BLaER1 treated with 17β-estradiol and CSF1 and Interleukin-3, amounts not matched to agents 10 nM and 100 nM (cell line): ENCODE measurements at regions not wholly inside any gene's neighbourhood (a gene's known extent, or its start where the extent isn't known, plus 50 kb on each side); places are given as distances from the start of the nearest gene placed in this dataset.

Experiments used
- H3K27ac ChIP-seq, 11 experiments: shearing (Covaris generic); formaldehyde crosslinking; 2 replicates each; pipeline ENCODE4 v1.8.1; 2022
- H3K27me3 ChIP-seq, 11 experiments: shearing (Covaris generic); formaldehyde crosslinking; 2 replicates each; pipeline ENCODE4 v1.8.1; 2022
- H3K36me3 ChIP-seq, 11 experiments: shearing (Covaris generic); formaldehyde crosslinking; 2 replicates each; pipeline ENCODE4 v1.8.1; 2022
- H3K4me1 ChIP-seq, 10 experiments: shearing (Covaris generic); formaldehyde crosslinking; 2 replicates each; pipeline ENCODE4 v1.8.1; 2022
- H3K4me2 ChIP-seq, 11 experiments: shearing (Covaris generic); formaldehyde crosslinking; 2 replicates each; pipeline ENCODE4 v1.8.1; 2022
- H3K4me3 ChIP-seq, 10 experiments: shearing (Covaris generic); formaldehyde crosslinking; 2 replicates each; pipeline ENCODE4 v1.8.1; 2022
- H3K9ac ChIP-seq, 11 experiments: shearing (Covaris generic); formaldehyde crosslinking; 2 replicates each; pipeline ENCODE4 v1.8.1; 2022
- H3K9me3 ChIP-seq, 11 experiments: shearing (Covaris generic); formaldehyde crosslinking; replicated peaks in 1 of 11; 2 replicates each; pipeline ENCODE4 v1.8.1; 2022
- H4K20me1 ChIP-seq, 11 experiments: shearing (Covaris generic); formaldehyde crosslinking; 2 replicates each; pipeline ENCODE4 v1.8.1; 2022
- Cebpa-rat ChIP-seq, 11 experiments: shearing (Covaris generic); IDR thresholded peaks; 2 replicates each; pipeline ENCODE4 v1.8.1; 2022

DNA sequence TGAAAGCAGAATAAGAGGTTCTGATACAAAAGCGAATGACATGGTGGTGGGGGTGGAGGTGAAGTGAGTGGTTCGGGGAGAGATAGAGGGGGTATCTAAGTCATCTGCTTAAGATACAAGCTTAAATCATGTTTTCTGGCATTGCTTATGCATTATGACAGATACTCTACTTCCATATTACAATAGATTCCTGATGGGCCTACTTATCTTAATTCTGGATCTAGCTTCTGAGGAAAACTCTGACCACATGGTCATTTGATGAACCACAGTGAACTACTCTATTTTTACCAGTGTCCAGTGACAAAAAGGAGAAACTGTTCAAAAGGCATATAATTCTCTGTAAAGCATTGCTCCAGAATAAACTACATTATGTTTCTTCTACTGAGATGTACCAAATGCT is 673.7 kb upstream of the CCDC54 start:
- H4K20me1 ChIP-seq, result no peaks in the 10 kb centered on the region
- no peak overlapping the region for H3K4me3 ChIP-seq
- no peaks in the 10 kb centered on the region for H3K27me3 ChIP-seq
- no peaks in the 10 kb centered on the region for H3K36me3 ChIP-seq
- H3K27ac ChIP-seq, result no peak overlapping the region
- H3K4me1 ChIP-seq, result no peaks in the 10 kb centered on the region
- H3K9ac ChIP-seq, result no peak overlapping the region
- no peak for TF ChIP-seq Cebpa-rat (IDR thresholded peaks at IDR 0.05)
- no peak overlapping the region for H3K4me2 ChIP-seq
- H3K9me3 ChIP-seq, result no peaks in the 10 kb centered on the region

DNA sequence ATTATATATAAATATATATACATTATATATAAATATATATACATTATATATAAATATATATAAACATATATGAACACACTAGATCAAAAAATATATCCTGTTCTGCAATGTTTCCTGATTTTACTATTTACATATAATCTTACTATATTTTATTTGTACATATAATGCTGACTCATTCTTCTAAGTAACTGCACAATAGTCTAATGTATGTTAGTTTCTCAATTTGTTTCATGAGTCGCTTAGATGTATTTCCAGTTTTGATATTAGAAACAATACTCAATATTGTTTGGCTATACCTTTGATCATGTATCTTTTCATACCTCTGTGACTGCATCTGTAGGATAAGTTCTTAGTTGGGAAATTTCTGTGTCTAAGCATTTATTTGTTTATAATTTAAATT is 669.9 kb upstream of the CCDC54 start:
- TF ChIP-seq Cebpa-rat (IDR thresholded peaks at IDR 0.05), result no peak
- no peaks in the 10 kb centered on the region for H3K4me1 ChIP-seq
- no peaks in the 10 kb centered on the region for H3K36me3 ChIP-seq
- no peaks in the 10 kb centered on the region for H4K20me1 ChIP-seq
- H3K27me3 ChIP-seq, result no peaks in the 10 kb centered on the region
- H3K27ac ChIP-seq, result no peak overlapping the region
- no peak overlapping the region for H3K4me3 ChIP-seq
- no peaks in the 10 kb centered on the region for H3K9me3 ChIP-seq
- H3K9ac ChIP-seq, result no peak overlapping the region
- H3K4me2 ChIP-seq, result no peak overlapping the region

DNA sequence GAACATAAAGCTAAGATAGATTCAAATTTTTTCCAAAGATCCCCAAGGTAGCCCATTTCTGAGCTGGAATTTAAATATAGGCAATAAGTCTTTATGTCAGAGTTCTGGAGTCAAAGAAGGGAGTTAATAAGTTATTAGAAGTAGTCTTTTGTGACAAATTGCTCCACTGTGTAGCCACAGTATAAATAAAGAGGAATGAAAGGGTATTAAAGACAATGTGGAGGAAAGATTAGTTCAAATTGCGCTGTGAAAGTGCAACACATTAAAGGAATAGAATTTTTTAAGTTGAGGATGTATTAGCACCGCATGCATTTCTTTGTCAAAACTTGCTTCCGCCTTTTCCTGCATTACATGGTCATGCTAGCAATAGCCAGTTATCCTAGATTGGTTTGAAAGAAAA is 666.6 kb upstream of the CCDC54 start:
- H3K9me3 ChIP-seq, result no peaks in the 10 kb centered on the region
- no peaks in the 10 kb centered on the region for H3K36me3 ChIP-seq
- no peak overlapping the region for H3K4me3 ChIP-seq
- H3K27me3 ChIP-seq, result no peaks in the 10 kb centered on the region
- H4K20me1 ChIP-seq, result no peaks in the 10 kb centered on the region
- no peak overlapping the region for H3K9ac ChIP-seq
- H3K27ac ChIP-seq, result no peak overlapping the region
- H3K4me1 ChIP-seq, result no peaks in the 10 kb centered on the region
- H3K4me2 ChIP-seq, result no peak overlapping the region
- no peak for TF ChIP-seq Cebpa-rat (IDR thresholded peaks at IDR 0.05)

- no peaks in the 10 kb centered on the region for H3K36me3 ChIP-seq
- no peak overlapping the region for H3K4me3 ChIP-seq
- no peak overlapping the region for H3K4me2 ChIP-seq
- no peaks in the 10 kb centered on the region for H3K27me3 ChIP-seq
- H4K20me1 ChIP-seq, result no peaks in the 10 kb centered on the region
- H3K9ac ChIP-seq, result no peak overlapping the region
- TF ChIP-seq Cebpa-rat (IDR thresholded peaks at IDR 0.05), result no peak
- H3K4me1 ChIP-seq, result no peaks in the 10 kb centered on the region
- H3K27ac ChIP-seq, result no peak overlapping the region
- no peaks in the 10 kb centered on the region for H3K9me3 ChIP-seq
Observed at GRCh38 chr3:106711650-106712049, 665.6 kb upstream of the CCDC54 start.

DNA sequence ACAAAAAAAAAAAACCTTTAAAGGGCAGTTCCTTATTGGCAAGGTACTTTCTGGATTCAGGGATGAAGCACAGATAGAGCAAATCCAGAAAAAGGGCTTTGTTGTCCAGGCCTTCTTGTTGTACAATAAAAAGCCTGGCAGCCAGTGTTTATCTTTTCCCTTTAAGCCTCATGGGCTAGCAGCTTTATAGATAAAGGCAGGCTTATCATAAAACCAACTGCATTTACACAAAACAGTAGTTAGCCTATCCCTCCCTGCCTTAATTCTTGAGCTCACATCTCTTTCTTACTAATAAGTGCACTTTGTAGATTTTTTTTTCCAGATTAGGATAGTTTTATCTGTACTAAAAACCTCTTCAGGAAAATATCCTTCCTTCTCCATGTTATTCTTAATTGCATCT is 662.8 kb upstream of the CCDC54 start:
- TF ChIP-seq Cebpa-rat (IDR thresholded peaks at IDR 0.05), result no peak
- peaks cover 0 to 6% (median 0%) of the 10 kb centered on the region in 10 experiments; a peak in 1 of 20 replicates for H3K4me1 ChIP-seq
- H3K36me3 ChIP-seq, result no peaks in the 10 kb centered on the region
- no peak overlapping the region for H3K27ac ChIP-seq
- no peak overlapping the region for H3K4me2 ChIP-seq
- no peaks in the 10 kb centered on the region for H4K20me1 ChIP-seq
- H3K4me3 ChIP-seq, result no peak overlapping the region
- H3K9ac ChIP-seq, result no peak overlapping the region
- H3K27me3 ChIP-seq, result no peaks in the 10 kb centered on the region
- no peaks in the 10 kb centered on the region for H3K9me3 ChIP-seq

DNA sequence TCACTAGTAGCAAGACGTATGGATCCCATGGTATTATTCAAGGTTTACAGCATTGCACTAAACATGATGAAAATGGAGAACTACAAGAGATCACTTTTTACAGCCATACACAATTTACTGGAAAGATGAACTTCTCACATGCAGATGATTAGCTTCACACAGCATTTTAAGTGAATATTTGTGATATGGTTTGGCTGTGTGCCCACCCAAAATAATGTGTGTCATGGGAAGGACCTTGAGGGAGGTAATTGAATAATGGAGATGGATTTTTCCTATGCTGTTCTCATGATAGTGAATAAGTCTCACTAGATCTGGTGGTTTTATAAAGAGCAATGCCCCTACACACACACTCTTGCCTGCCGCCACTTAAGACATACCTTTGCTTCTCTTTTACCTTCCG is 662.0 kb upstream of the CCDC54 start:
- peaks cover 0 to 2% (median 0%) of the 10 kb centered on the region in 11 experiments; a peak in 9 of 22 replicates for H3K9me3 ChIP-seq
- peaks cover 0 to 6% (median 0%) of the 10 kb centered on the region in 10 experiments; a peak in 1 of 20 replicates for H3K4me1 ChIP-seq
- no peak overlapping the region for H3K4me2 ChIP-seq
- no peak overlapping the region for H3K27ac ChIP-seq
- H3K27me3 ChIP-seq, result no peaks in the 10 kb centered on the region
- no peak for TF ChIP-seq Cebpa-rat (IDR thresholded peaks at IDR 0.05)
- no peak overlapping the region for H3K9ac ChIP-seq
- H3K4me3 ChIP-seq, result no peak overlapping the region
- no peaks in the 10 kb centered on the region for H4K20me1 ChIP-seq
- no peaks in the 10 kb centered on the region for H3K36me3 ChIP-seq

DNA sequence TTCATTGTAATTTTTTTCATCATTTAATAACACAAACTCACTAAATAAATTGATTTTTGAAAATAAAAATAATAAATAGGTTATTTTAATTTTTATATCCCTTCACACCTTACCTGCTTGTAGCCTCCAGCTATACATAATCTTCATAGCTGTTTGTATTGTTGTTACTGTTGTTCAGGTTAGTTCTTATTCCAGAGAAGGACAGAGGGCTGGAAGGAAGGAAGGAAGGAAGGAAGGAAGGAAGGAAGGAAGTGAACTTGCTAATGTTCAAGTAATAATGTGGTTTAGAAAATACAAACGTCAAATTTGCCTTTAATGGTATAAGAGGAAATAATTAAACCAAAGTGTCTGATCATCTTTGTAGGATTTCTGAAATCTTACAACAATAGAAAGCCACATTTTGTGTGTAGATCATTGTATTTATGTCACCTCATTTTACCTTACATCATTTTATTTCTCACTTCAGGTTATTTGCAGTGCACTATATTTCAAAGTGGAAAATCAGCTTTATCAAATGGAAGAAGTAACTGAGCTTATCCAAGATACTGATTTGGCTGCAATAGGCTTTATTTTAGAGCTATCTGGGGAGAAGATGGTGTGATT is 660.0 kb upstream of the CCDC54 start:
- no peak overlapping the region for H3K9ac ChIP-seq
- TF ChIP-seq Cebpa-rat (IDR thresholded peaks at IDR 0.05), result no peak
- 0 out of 22 replicates have a peak, but pooled peaks cover 0 to 4% (median 0%) of the 10 kb centered on the region in 11 experiments for H3K36me3 ChIP-seq
- no peak overlapping the region for H3K4me3 ChIP-seq
- H3K27ac ChIP-seq, result no peak overlapping the region
- H4K20me1 ChIP-seq, result no peaks in the 10 kb centered on the region
- no peak overlapping the region; a peak in 1 of 22 replicates for H3K4me2 ChIP-seq
- no peaks in the 10 kb centered on the region for H3K27me3 ChIP-seq
- H3K9me3 ChIP-seq, result peaks cover 10 to 17% (median 13%) of the 10 kb centered on the region in 11 experiments
- H3K4me1 ChIP-seq, result peaks cover 0 to 6% (median 0%) of the 10 kb centered on the region in 10 experiments; a peak in 1 of 20 replicates

- H3K27me3 ChIP-seq, result no peaks in the 10 kb centered on the region
- H3K36me3 ChIP-seq, result 0 out of 22 replicates have a peak, but pooled peaks cover 0 to 4% (median 0%) of the 10 kb centered on the region in 11 experiments
- TF ChIP-seq Cebpa-rat (IDR thresholded peaks at IDR 0.05), result no peak
- H3K9me3 ChIP-seq, result peaks cover 10 to 17% (median 13%) of the 10 kb centered on the region in 11 experiments
- H3K4me3 ChIP-seq, result no peak overlapping the region
- no peak overlapping the region for H3K27ac ChIP-seq
- H3K4me1 ChIP-seq, result peaks cover 0 to 6% (median 0%) of the 10 kb centered on the region in 10 experiments; a peak in 1 of 20 replicates
- no peak overlapping the region for H3K9ac ChIP-seq
- no peak overlapping the region for H3K4me2 ChIP-seq
- H4K20me1 ChIP-seq, result no peaks in the 10 kb centered on the region
Observed at GRCh38 chr3:106719077-106719476, 658.2 kb upstream of the CCDC54 start.

GRCh38 chr3:106719583-106719982 is 657.7 kb upstream of the CCDC54 start:
- Histone ChIP-seq H3K27ac (no peak overlapping the region), H4K20me1 (no peaks in the 10 kb centered on the region), H3K4me2 (no peak overlapping the region)

GRCh38 chr3:106720510-106720909 is 656.7 kb upstream of the CCDC54 start:
- H3K4me3 ChIP-seq, result no peak overlapping the region
- H3K36me3 ChIP-seq, result 0 out of 22 replicates have a peak, but pooled peaks cover 0 to 4% (median 0%) of the 10 kb centered on the region in 11 experiments
- H3K4me1 ChIP-seq, result peaks cover 0 to 6% (median 0%) of the 10 kb centered on the region in 10 experiments; a peak in 1 of 20 replicates
- peaks cover 10 to 17% (median 13%) of the 10 kb centered on the region in 11 experiments for H3K9me3 ChIP-seq
- H4K20me1 ChIP-seq, result no peaks in the 10 kb centered on the region
- no peak for TF ChIP-seq Cebpa-rat (IDR thresholded peaks at IDR 0.05)
- no peak overlapping the region for H3K9ac ChIP-seq
- H3K27me3 ChIP-seq, result no peaks in the 10 kb centered on the region
- no peak overlapping the region for H3K27ac ChIP-seq
- H3K4me2 ChIP-seq, result no peak overlapping the region

More at GRCh38 chr3:106719583-106719982, 657.7 kb upstream of the CCDC54 start:
- peaks cover 0 to 6% (median 0%) of the 10 kb centered on the region in 10 experiments; a peak in 1 of 20 replicates for H3K4me1 ChIP-seq
- TF ChIP-seq Cebpa-rat (IDR thresholded peaks at IDR 0.05), result no peak
- H3K36me3 ChIP-seq, result 0 out of 22 replicates have a peak, but pooled peaks cover 0 to 4% (median 0%) of the 10 kb centered on the region in 11 experiments
- no peaks in the 10 kb centered on the region for H3K27me3 ChIP-seq
- H3K9me3 ChIP-seq, result peaks cover 10 to 17% (median 13%) of the 10 kb centered on the region in 11 experiments
- H3K9ac ChIP-seq, result no peak overlapping the region
- H3K4me3 ChIP-seq, result no peak overlapping the region
